Colonic mucosa (tissue), 4 donors: ENCODE measurements at regions not wholly inside any gene's neighbourhood (a gene's known extent, or its start where the extent isn't known, plus 50 kb on each side); places are given as distances from the start of the nearest gene placed in this dataset.

Experiments used
- DNase-seq: peaks from one replicate; pipeline ENCODE4 v3.0.0-alpha.2; 2020
- H3K27ac ChIP-seq: fragments of 200-600 bp; one replicate; pipeline ENCODE4 v1.8.0; 2021
- H3K27me3 ChIP-seq: fragments of 200-600 bp; one replicate; pipeline ENCODE4 v1.8.0; 2021
- H3K36me3 ChIP-seq: fragments of 200-600 bp; one replicate; pipeline ENCODE4 v1.8.0; 2021
- H3K4me1 ChIP-seq: fragments of 200-600 bp; one replicate; pipeline ENCODE4 v1.8.0; 2021; ENCODE audit warnings: mild to moderate bottlenecking
- H3K4me3 ChIP-seq: fragments of 200-600 bp; one replicate; pipeline ENCODE4 v1.8.0; 2021
- H3K9ac ChIP-seq, 2 donors: one replicate each; pipeline ENCODE4 v1.7.0; 2013; ENCODE audit warnings: control low read depth in 2 of 2, low read depth in 2 of 2, low read length in 2 of 2
- H3K9me3 ChIP-seq: fragments of 200-600 bp; one replicate; pipeline ENCODE4 v1.8.0; 2021
- CTCF ChIP-seq: fragments of 200-600 bp; IDR thresholded peaks from one replicate; pipeline ENCODE4 v1.8.0; 2022; ENCODE audit warnings: antibody characterized with exemption, mild to moderate bottlenecking
- intact Hi-C: fragments of 100-400 bp; cut with DNase I; formaldehyde crosslinking; loops from one replicate; pipeline ENCODE4 v1.14.1; 2022
- donor health status: healthy.
- donor health status: DM: no; HTN: no; CAD: no.
- donor health status: DM: no; HTN: no; CAD: no.

GRCh38 chr10:129099992-129100391, 367.0 kb upstream of the MGMT start:
- H3K9ac ChIP-seq = no peak overlapping the region
- no peaks in the 10 kb centered on the region for H3K36me3 ChIP-seq
- intact Hi-C loops = no loop called here
- DNase-seq = no peak
- no peaks in the 10 kb centered on the region for H3K9me3 ChIP-seq
- H3K27me3 ChIP-seq = no peaks in the 10 kb centered on the region
- TF ChIP-seq CTCF = no peak
- no peaks in the 10 kb centered on the region for H3K4me1 ChIP-seq
- no peak overlapping the region for H3K27ac ChIP-seq
- H3K4me3 ChIP-seq = no peak overlapping the region

DNA sequence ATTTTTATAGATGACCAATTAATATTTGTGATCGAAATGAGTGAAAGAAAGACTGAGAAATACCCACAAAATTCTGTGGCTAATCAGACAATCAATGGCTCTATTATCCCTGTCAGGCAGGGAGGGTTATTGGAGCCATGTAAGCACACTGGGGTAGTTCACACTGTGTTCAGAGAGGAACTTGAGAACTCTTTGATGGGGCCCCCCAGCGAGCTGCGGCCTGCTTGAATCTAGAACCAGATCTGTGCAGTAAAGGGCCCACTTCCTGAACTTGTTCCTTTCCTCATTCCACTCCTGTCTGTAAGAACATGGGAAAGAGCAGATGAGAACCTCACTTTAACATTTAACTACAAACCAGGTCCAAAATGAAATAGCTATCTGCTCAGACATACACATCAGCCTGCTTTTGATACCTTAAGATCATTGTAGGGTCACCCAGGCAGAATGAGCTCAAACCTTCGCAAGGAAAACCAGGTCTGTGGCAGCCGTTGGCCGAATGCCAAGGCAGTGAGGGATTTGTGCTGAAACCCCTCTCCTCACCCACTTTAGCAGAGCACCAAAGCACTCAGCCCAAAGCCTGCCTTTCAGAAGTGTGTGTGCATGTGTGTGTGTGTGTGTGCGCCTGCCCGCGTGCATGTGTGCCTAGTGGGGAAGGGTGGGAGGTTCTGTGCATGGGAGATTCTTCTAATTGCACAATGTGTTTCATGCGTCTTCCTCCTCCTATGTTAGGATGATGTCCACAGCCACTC, 365.6 kb upstream of the MGMT start:
- Histone ChIP-seq H3K4me3 (no peak overlapping the region), H3K9ac (no peak overlapping the region), H3K27ac (no peak overlapping the region), H3K4me1 (no peaks in the 10 kb centered on the region), H3K9me3 (no peaks in the 10 kb centered on the region), H3K36me3 (no peaks in the 10 kb centered on the region), H3K27me3 (no peaks in the 10 kb centered on the region)
- intact Hi-C loops = no loop called here
- DNase-seq = no peak
- TF ChIP-seq CTCF = no peak

DNA sequence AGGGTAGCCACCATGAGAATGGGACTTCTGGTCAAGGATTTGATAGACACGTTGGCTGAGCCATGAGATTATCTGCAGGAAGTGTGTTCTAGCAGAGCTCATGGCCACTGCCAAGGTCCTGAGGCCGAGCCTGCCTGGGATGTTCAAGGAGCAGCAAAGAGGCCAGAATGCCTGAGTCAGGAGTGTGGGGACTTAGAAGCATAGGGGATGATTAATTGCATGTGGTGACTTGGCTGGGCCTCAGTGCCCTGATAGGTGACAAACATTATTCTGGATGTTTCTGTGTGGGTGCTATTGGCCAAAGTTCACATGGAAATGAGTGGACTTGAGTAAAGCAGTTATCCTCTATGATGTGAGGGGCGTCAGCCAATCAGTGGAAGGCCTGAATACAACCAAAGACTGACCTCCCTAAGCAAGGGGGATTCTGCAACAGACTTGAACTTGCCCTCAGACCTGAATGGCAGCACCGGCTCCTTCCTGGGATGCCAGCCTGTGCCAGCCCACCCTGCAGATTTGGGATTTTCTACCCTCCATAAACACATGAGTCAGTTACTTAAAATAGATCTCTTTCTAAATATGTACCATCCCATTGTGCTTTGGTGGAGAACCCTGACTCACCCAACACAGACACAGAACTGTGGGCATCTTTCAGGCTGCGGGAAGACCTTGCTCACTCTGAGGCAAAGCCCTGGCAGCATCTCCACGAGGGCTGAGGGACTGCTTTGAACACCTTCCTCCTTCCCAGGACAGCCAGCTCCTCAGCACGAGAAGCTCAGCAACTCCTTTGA, 363.9 kb upstream of the MGMT start:
- Histone ChIP-seq H3K36me3 (no peaks in the 10 kb centered on the region), H3K27me3 (no peaks in the 10 kb centered on the region), H3K27ac (no peak overlapping the region), H3K9me3 (no peaks in the 10 kb centered on the region), H3K9ac (no peak overlapping the region), H3K4me1 (no peaks in the 10 kb centered on the region), H3K4me3 (no peak overlapping the region)
- intact Hi-C loops = no loop called here
- DNase-seq = no peak
- no peak for TF ChIP-seq CTCF

DNA sequence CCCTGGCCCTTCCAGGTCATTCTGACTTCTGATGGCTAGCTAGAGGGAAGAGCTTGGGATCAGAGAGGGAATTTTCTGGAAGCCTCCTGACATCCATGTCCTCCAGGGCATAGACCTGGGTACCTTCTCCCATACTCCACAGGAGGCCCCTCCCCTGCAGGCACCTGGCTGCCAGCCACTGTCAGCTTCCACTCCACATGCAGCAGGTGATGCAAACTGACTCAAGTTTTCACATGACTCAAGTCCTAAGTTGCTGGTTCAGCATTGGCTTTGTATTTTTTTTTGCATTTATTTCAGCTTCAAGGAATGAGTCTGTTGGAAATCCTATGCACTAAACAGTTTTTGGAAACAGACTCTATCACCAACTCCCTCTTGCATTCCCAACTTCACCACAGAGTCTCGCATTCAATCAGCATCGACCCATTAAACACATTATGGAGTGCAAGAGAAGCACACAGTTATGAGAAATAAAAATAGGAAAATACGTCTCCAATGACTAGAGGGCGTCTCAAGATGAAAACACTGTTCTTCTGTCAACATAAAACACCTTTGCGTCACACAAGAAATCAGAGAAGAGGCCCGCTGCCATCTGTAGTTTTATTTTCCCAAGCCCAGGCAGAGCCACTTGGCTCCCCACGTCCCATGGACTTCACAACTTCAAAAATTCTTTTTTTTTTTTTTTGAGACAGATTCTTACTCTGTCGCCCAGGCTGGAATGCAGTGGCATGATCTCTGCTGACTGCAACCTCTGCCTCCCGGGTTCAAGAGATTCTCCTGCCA, 362.6 kb upstream of the MGMT start:
- Histone ChIP-seq H3K27ac (no peak overlapping the region), H3K27me3 (no peaks in the 10 kb centered on the region), H3K4me3 (no peak overlapping the region), H3K9me3 (no peaks in the 10 kb centered on the region), H3K36me3 (no peaks in the 10 kb centered on the region), H3K4me1 (no peaks in the 10 kb centered on the region), H3K9ac (no peak overlapping the region)
- DNase-seq = no peak
- intact Hi-C loops = no loop called here
- TF ChIP-seq CTCF = no peak

GRCh38 chr10:129105266-129105665, 361.8 kb upstream of the MGMT start:
- no peak for DNase-seq
- H3K27ac ChIP-seq = no peak overlapping the region

More at GRCh38 chr10:129105266-129105665, 361.8 kb upstream of the MGMT start:
- Histone ChIP-seq H3K9me3 (no peaks in the 10 kb centered on the region), H3K9ac (no peak overlapping the region), H3K36me3 (no peaks in the 10 kb centered on the region), H3K4me3 (no peak overlapping the region), H3K4me1 (no peaks in the 10 kb centered on the region), H3K27me3 (no peaks in the 10 kb centered on the region)
- TF ChIP-seq CTCF = no peak
- intact Hi-C loops = no loop called here
